ENCODE measurements at regions not wholly inside any gene's neighbourhood (a gene's known extent, or its start where the extent isn't known, plus 50 kb on each side); places are given as distances from the start of the nearest gene placed in this dataset.

DNA sequence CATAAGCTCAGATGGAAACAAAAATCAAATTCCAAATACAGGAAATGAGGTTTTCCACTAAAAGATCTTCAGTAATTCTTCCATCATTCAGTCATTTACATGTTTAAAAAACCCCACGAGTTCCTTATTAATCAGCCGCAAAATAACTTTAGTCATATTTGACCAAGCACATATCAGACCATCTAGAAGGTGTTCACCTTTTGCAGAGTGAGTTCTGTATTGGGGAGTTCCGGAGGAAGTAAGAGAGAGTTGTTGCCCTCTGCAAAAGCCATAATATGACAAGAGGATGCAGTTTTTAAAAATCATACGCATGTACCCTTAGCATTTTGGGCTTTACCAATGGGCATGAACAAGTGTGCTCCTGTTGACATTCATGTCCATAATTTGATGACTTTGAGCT lies 61.6 kb downstream of the CCR1 start:
- Mint-ChIP-seq H3K4me3 (ENCODE audit: unreplicated experiment) (no peak overlapping the region), H3K36me3 (ENCODE audit: low read depth, unreplicated experiment) (no peaks in the 10 kb centered on the region), H3K4me1 (ENCODE audit: unreplicated experiment) (peaks cover 5% of the 10 kb centered on the region), H3K9me3 (ENCODE audit: unreplicated experiment) (no peaks in the 10 kb centered on the region), H3K27ac (ENCODE audit: unreplicated experiment) (no peak overlapping the region), H3K27me3 (ENCODE audit: unreplicated experiment) (peaks cover 1% of the 10 kb centered on the region)
- TF ChIP-seq, protein P1, sequence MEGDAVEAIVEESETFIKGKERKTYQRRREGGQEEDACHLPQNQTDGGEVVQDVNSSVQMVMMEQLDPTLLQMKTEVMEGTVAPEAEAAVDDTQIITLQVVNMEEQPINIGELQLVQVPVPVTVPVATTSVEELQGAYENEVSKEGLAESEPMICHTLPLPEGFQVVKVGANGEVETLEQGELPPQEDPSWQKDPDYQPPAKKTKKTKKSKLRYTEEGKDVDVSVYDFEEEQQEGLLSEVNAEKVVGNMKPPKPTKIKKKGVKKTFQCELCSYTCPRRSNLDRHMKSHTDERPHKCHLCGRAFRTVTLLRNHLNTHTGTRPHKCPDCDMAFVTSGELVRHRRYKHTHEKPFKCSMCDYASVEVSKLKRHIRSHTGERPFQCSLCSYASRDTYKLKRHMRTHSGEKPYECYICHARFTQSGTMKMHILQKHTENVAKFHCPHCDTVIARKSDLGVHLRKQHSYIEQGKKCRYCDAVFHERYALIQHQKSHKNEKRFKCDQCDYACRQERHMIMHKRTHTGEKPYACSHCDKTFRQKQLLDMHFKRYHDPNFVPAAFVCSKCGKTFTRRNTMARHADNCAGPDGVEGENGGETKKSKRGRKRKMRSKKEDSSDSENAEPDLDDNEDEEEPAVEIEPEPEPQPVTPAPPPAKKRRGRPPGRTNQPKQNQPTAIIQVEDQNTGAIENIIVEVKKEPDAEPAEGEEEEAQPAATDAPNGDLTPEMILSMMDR (IDR thresholded peaks at IDR 0.05; ENCODE audit: unreplicated experiment), result no peak
- no peak for DNase-seq (ENCODE audit: low spot score)

DNA sequence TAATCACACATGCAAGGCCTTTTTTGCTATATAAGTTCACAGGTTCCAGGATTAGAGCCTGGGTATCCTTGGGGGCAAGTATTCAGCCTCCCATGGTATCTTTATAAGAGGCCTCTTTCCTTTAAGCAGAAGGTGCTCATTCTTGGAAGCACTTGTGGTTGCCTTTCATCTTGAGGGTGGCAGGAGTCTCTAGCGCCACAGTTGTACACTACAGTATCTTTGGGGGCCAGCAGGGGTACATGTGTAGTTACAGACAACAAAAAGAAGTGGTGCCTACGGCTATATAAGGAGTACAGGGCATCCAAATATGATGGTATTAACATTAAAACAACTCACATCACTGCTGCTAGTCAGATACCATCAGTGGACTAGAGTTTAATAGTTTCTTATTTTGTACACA lies 62.1 kb downstream of the CCR1 start:
- Mint-ChIP-seq H3K9me3 (ENCODE audit: unreplicated experiment) (no peaks in the 10 kb centered on the region), H3K4me1 (ENCODE audit: unreplicated experiment) (peaks cover 5% of the 10 kb centered on the region), H3K27me3 (ENCODE audit: unreplicated experiment) (peaks cover 1% of the 10 kb centered on the region), H3K27ac (ENCODE audit: unreplicated experiment) (no peak overlapping the region), H3K36me3 (ENCODE audit: low read depth, unreplicated experiment) (no peaks in the 10 kb centered on the region), H3K4me3 (ENCODE audit: unreplicated experiment) (no peak overlapping the region)
- no peak for DNase-seq (ENCODE audit: low spot score)
- TF ChIP-seq, protein P1 (IDR thresholded peaks at IDR 0.05; ENCODE audit: unreplicated experiment), result no peak

DNA sequence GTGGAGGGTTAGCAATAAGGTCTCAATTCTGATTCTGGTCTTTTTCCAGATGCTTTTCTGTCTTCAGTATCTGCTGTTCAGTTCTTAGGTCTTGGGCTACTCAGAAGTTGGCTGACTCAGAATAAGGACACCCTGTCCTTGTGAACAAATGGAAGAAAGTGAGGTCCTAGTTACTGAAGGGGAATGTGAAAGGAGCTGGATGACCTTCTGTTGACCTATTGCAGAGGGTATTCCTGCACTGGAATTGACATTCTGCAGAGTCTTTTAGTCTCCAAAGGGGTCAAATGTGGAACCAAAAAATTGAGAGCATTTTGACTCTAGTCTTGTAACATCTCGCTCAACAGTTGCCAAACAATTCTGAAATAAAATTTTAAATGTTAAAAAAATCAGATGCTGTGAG lies 63.0 kb downstream of the CCR1 start:
- no peak for DNase-seq (ENCODE audit: low spot score)
- TF ChIP-seq, protein P1 (IDR thresholded peaks at IDR 0.05; ENCODE audit: unreplicated experiment), result no peak
- peaks cover 1% of the 10 kb centered on the region for H3K27me3 Mint-ChIP-seq (ENCODE audit: unreplicated experiment)
- no peak overlapping the region for H3K4me3 Mint-ChIP-seq (ENCODE audit: unreplicated experiment)
- H3K36me3 Mint-ChIP-seq (ENCODE audit: low read depth, unreplicated experiment), result no peaks in the 10 kb centered on the region
- no peak overlapping the region for H3K27ac Mint-ChIP-seq (ENCODE audit: unreplicated experiment)
- H3K4me1 Mint-ChIP-seq (ENCODE audit: unreplicated experiment), result peaks cover 5% of the 10 kb centered on the region
- H3K9me3 Mint-ChIP-seq (ENCODE audit: unreplicated experiment), result no peaks in the 10 kb centered on the region

DNA sequence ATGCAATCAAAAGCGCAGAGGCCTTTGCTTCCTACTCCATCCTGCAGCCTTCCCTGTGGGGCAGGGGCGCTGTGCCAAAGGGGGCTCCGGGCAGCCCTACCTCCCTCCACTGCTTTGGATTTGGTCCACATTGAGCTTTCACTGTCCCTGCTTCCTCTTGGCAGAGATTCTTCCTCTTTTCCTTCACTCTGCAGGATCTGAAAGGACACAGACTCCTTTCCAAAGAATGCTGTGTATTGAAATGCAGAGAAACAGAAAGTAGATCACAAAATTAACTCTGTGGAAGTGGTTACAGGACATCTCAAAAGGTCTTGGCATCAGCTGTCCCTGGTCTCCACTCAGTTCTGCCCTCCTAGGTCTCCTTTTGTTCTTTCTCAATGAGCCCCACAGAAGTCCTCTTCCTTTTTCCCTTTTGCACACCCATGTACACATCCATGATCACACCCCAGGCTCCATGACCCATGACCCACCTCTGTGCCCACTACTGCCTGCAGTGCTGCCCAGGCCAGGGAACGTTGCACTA lies 64.1 kb downstream of the CCR1 start:
- Mint-ChIP-seq H3K27ac (ENCODE audit: unreplicated experiment) (no peak overlapping the region), H3K4me3 (ENCODE audit: unreplicated experiment) (no peak overlapping the region), H3K4me1 (ENCODE audit: unreplicated experiment) (peaks cover 5% of the 10 kb centered on the region), H3K36me3 (ENCODE audit: low read depth, unreplicated experiment) (no peaks in the 10 kb centered on the region), H3K9me3 (ENCODE audit: unreplicated experiment) (no peaks in the 10 kb centered on the region), H3K27me3 (ENCODE audit: unreplicated experiment) (peaks cover 1% of the 10 kb centered on the region)
- DNase-seq (ENCODE audit: low spot score), result no peak
- TF ChIP-seq, protein P1 (IDR thresholded peaks at IDR 0.05; ENCODE audit: unreplicated experiment), result no peak

DNA sequence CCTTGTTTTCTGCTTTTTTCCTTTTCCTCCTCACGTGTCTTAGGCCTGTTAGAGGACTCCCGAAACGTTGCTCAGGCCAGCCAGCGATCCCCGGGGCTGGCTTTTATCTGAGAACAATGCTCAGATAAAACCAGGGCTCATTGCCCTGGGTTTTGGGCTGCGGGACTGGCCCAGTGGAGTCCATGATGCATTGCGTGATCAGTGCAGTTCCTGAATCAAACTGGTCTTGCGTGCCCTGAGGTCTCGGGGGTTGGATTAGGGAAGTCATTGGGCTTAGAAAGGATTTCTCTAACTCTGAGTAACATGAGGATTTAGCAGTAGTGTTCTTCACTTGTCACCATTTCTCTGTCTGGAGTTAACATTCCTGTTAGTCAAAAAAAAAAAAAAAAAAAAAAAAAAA lies 66.3 kb downstream of the CCR1 start:
- no peak overlapping the region for H3K4me3 Mint-ChIP-seq (ENCODE audit: unreplicated experiment)
- no peaks in the 10 kb centered on the region for H3K9me3 Mint-ChIP-seq (ENCODE audit: unreplicated experiment)
- peaks cover 5% of the 10 kb centered on the region for H3K4me1 Mint-ChIP-seq (ENCODE audit: unreplicated experiment)
- no peak overlapping the region for H3K27ac Mint-ChIP-seq (ENCODE audit: unreplicated experiment)
- DNase-seq (ENCODE audit: low spot score), result no peak
- H3K36me3 Mint-ChIP-seq (ENCODE audit: low read depth, unreplicated experiment), result no peaks in the 10 kb centered on the region
- H3K27me3 Mint-ChIP-seq (ENCODE audit: unreplicated experiment), result no peaks in the 10 kb centered on the region
- TF ChIP-seq, protein P1 (IDR thresholded peaks at IDR 0.05; ENCODE audit: unreplicated experiment), result no peak
